Natural killer cell (primary cell): ENCODE measurements at regions not wholly inside any gene's neighbourhood (a gene's known extent, or its start where the extent isn't known, plus 50 kb on each side); places are given as distances from the start of the nearest gene placed in this dataset.

Experiments
- ATAC-seq, 3 donors: fragments of 150-1000 bp in 2 of 3; fragments of 200-7000 bp in 1 of 3; cut with Tn5 transposase; 1 replicate in 1 of 3; 2 replicates in 2 of 3; pipeline ENCODE4 v1.10.0; 2021; ENCODE audit warnings: mild to moderate bottlenecking in 2 of 3, moderate library complexity in 2 of 3
- DNase-seq, 2 donors: peaks; one replicate each; pipeline versions ENCODE4 v3.0.0 to v3.0.0-alpha.2; 2013 to 2021; ENCODE audit warnings: mixed read lengths in 1 of 2
- H3K27ac ChIP-seq: one replicate; pipeline ENCODE4 v1.5.1; 2013; ENCODE audit warnings: mild to moderate bottlenecking, low read length
- H3K27me3 ChIP-seq: one replicate; pipeline ENCODE4 v1.6.1; 2013; ENCODE audit warnings: low read length; ENCODE audit not compliant: control insufficient read depth, insufficient read depth
- H3K36me3 ChIP-seq: one replicate; pipeline ENCODE4 v1.6.1; 2013; ENCODE audit warnings: low read length; ENCODE audit not compliant: control insufficient read depth, insufficient read depth
- H3K4me1 ChIP-seq: one replicate; pipeline ENCODE4 v1.6.1; 2013; ENCODE audit warnings: low read length; ENCODE audit not compliant: control insufficient read depth, insufficient read depth
- H3K4me3 ChIP-seq: one replicate; pipeline ENCODE4 v1.5.1; 2013; ENCODE audit warnings: low read length
- H3K9me3 ChIP-seq: one replicate; pipeline ENCODE4 v1.6.1; 2013; ENCODE audit warnings: low read length; ENCODE audit not compliant: control insufficient read depth, insufficient read depth
- H3K27ac Mint-ChIP-seq, 2 donors: one replicate each; pipeline ENCODE4 v1.8.0; 2022; ENCODE audit warnings: mild to moderate bottlenecking in 2 of 2, mixed read lengths in 2 of 2, moderate library complexity in 1 of 2
- H3K27me3 Mint-ChIP-seq, 2 donors: one replicate each; pipeline ENCODE4 v1.8.0; 2022; ENCODE audit warnings: low read depth in 2 of 2, mixed read lengths in 2 of 2
- H3K36me3 Mint-ChIP-seq: one replicate; pipeline ENCODE4 v1.8.0; 2022; ENCODE audit warnings: mixed read lengths
- H3K4me1 Mint-ChIP-seq, 2 donors: one replicate each; pipeline ENCODE4 v1.8.0; 2022; ENCODE audit warnings: mixed read lengths in 2 of 2
- H3K4me3 Mint-ChIP-seq: one replicate; pipeline ENCODE4 v1.8.0; 2022; ENCODE audit warnings: mild to moderate bottlenecking, moderate library complexity, mixed read lengths
- H3K9me3 Mint-ChIP-seq, 2 donors: one replicate each; pipeline ENCODE4 v1.8.0; 2022; ENCODE audit warnings: mixed read lengths in 2 of 2
- CTCF ChIP-seq: fragments of 200-600 bp; IDR thresholded peaks from one replicate; pipeline ENCODE4 v1.8.0; 2022; ENCODE audit warnings: antibody characterized with exemption
- WGBS: methylation state at CpG from one replicate; pipeline ENCODE4 v1.1.7; 2013; ENCODE audit warnings: missing lambda C conversion rate; ENCODE audit not compliant: insufficient coverage; 5-methylcytosine and 5-hydroxymethylcytosine counted together
- intact Hi-C: fragments of 100-400 bp; cut with micrococcal nuclease; formaldehyde crosslinking; loops from one replicate; pipeline ENCODE4 v1.14.2; 2022

GRCh38 chr22:26847046-26847445, 189.7 kb downstream of the MIAT start:
- no peaks in the 10 kb centered on the region for H3K27me3 ChIP-seq
- WGBS: 80% methylated on average over 5 of the region's 5 CpGs
- no peaks in the 10 kb centered on the region for H3K9me3 ChIP-seq
- Mint-ChIP-seq H3K27ac (peak overlapping the region; percentile 13 to 52), H3K9me3 (no peaks in the 10 kb centered on the region), H3K27me3 (no peaks in the 10 kb centered on the region), H3K4me3 (peak overlapping the region; percentile 28), H3K36me3 (no peaks in the 10 kb centered on the region), H3K4me1 (peaks cover 28% of the 10 kb centered on the region in 2 donors)
- no peaks in the 10 kb centered on the region for H3K36me3 ChIP-seq
- no peak overlapping the region for H3K27ac ChIP-seq
- no peak overlapping the region for H3K4me3 ChIP-seq
- intact Hi-C loops: no loop called here
- no peak for ATAC-seq
- no peak for DNase-seq
- H3K4me1 ChIP-seq: peaks cover 19% of the 10 kb centered on the region
- TF ChIP-seq CTCF: no peak

GRCh38 chr22:26847816-26848215, 190.4 kb downstream of the MIAT start:
- DNase-seq (no peak), ATAC-seq (no peak)
- no peaks in the 10 kb centered on the region for H3K9me3 ChIP-seq
- H3K4me3 Mint-ChIP-seq: no peak overlapping the region
- 91% methylated on average over 2 of the region's 2 CpGs for WGBS
- peaks cover 19% of the 10 kb centered on the region for H3K4me1 ChIP-seq
- no peaks in the 10 kb centered on the region for H3K36me3 Mint-ChIP-seq
- intact Hi-C loops: no loop called here
- H3K4me3 ChIP-seq: no peak overlapping the region
- H3K27ac Mint-ChIP-seq: no peak overlapping the region
- H3K27ac ChIP-seq: no peak overlapping the region
- H3K27me3 ChIP-seq: no peaks in the 10 kb centered on the region
- no peaks in the 10 kb centered on the region for H3K9me3 Mint-ChIP-seq
- H3K36me3 ChIP-seq: no peaks in the 10 kb centered on the region
- H3K27me3 Mint-ChIP-seq: no peaks in the 10 kb centered on the region
- peaks cover 28% of the 10 kb centered on the region in 2 donors for H3K4me1 Mint-ChIP-seq
- TF ChIP-seq CTCF: no peak

GRCh38 chr22:26848244-26848920, 191.0 kb downstream of the MIAT start:
- DNase-seq (no peak), ATAC-seq (no peak)
- Mint-ChIP-seq H3K4me1 (peaks cover 28% of the 10 kb centered on the region in 2 donors), H3K27me3 (no peaks in the 10 kb centered on the region), H3K36me3 (no peaks in the 10 kb centered on the region), H3K4me3 (no peak overlapping the region), H3K27ac (no peak overlapping the region), H3K9me3 (no peaks in the 10 kb centered on the region)
- intact Hi-C loops: no loop called here
- H3K27me3 ChIP-seq: no peaks in the 10 kb centered on the region
- 88% methylated on average over 5 of the region's 9 CpGs for WGBS
- peaks cover 19% of the 10 kb centered on the region for H3K4me1 ChIP-seq
- no peaks in the 10 kb centered on the region for H3K9me3 ChIP-seq
- no peak overlapping the region for H3K27ac ChIP-seq
- no peaks in the 10 kb centered on the region for H3K36me3 ChIP-seq
- no peak overlapping the region for H3K4me3 ChIP-seq
- TF ChIP-seq CTCF: no peak

GRCh38 chr22:26849575-26849974, 192.2 kb downstream of the MIAT start:
- Mint-ChIP-seq H3K9me3 (no peaks in the 10 kb centered on the region), H3K27me3 (no peaks in the 10 kb centered on the region), H3K27ac (no peak overlapping the region), H3K4me1 (peaks cover 28% of the 10 kb centered on the region in 2 donors), H3K4me3 (no peak overlapping the region), H3K36me3 (no peaks in the 10 kb centered on the region)
- no peaks in the 10 kb centered on the region for H3K27me3 ChIP-seq
- TF ChIP-seq CTCF: no peak
- WGBS: 89% methylated on average over 4 of the region's 4 CpGs
- H3K4me3 ChIP-seq: no peak overlapping the region
- H3K4me1 ChIP-seq: peaks cover 19% of the 10 kb centered on the region
- no peaks in the 10 kb centered on the region for H3K36me3 ChIP-seq
- intact Hi-C loops: no loop called here
- DNase-seq: no peak
- no peaks in the 10 kb centered on the region for H3K9me3 ChIP-seq
- no peak overlapping the region for H3K27ac ChIP-seq
- no peak for ATAC-seq
